Mesendoderm (in vitro differentiated cells): ENCODE measurements at regions not wholly inside any gene's neighbourhood (a gene's known extent, or its start where the extent isn't known, plus 50 kb on each side); places are given as distances from the start of the nearest gene placed in this dataset.

Experiments
- DNase-seq: peaks from one replicate; pipeline ENCODE4 v3.0.0; 2013
- H2AK5ac ChIP-seq: 2 replicates; pipeline ENCODE4 v1.6.1; 2013; ENCODE audit warnings: low read length, inconsistent platforms
- H2BK120ac ChIP-seq: 2 replicates; pipeline ENCODE4 v1.6.1; 2013; ENCODE audit warnings: low read depth, mild to moderate bottlenecking, low read length, moderate library complexity, mixed read lengths
- H2BK15ac ChIP-seq: replicated peaks from 2 replicates; pipeline ENCODE4 v1.6.1; 2013; ENCODE audit warnings: low read depth, mild to moderate bottlenecking, moderate library complexity
- H2BK5ac ChIP-seq: 2 replicates; pipeline ENCODE4 v1.6.1; 2013; ENCODE audit warnings: low read length, inconsistent platforms
- H3K18ac ChIP-seq: 2 replicates; pipeline ENCODE4 v1.6.1; 2013; ENCODE audit warnings: mild to moderate bottlenecking, low read length, mixed read lengths
- H3K23ac ChIP-seq: one replicate; pipeline ENCODE4 v1.6.1; 2013; ENCODE audit warnings: low read length
- H3K27ac ChIP-seq: 2 replicates; pipeline ENCODE4 v1.5.1; 2013; ENCODE audit warnings: low read depth, mild to moderate bottlenecking, inconsistent platforms, low read length, moderate library complexity
- H3K27me3 ChIP-seq: 2 replicates; pipeline ENCODE4 v1.6.1; 2013; ENCODE audit warnings: low read length, control low read depth, mild to moderate bottlenecking, inconsistent platforms; ENCODE audit not compliant: insufficient read depth, poor library complexity
- H3K36me3 ChIP-seq: 2 replicates; pipeline ENCODE4 v1.6.1; 2013; ENCODE audit warnings: low read length, inconsistent platforms; ENCODE audit not compliant: control insufficient read depth, insufficient read depth
- H3K4ac ChIP-seq: one replicate; pipeline ENCODE4 v1.6.1; 2013; ENCODE audit warnings: low read depth, mild to moderate bottlenecking, low read length, moderate library complexity
- H3K4me1 ChIP-seq: 2 replicates; pipeline ENCODE4 v1.6.1; 2013; ENCODE audit warnings: low read depth, low read length, inconsistent platforms; ENCODE audit not compliant: control insufficient read depth
- H3K4me2 ChIP-seq: 2 replicates; pipeline ENCODE4 v1.6.1; 2013; ENCODE audit warnings: low read length
- H3K4me3 ChIP-seq: 2 replicates; pipeline ENCODE4 v1.5.1; 2013; ENCODE audit warnings: mild to moderate bottlenecking, low read length
- H3K56ac ChIP-seq: one replicate; pipeline ENCODE4 v1.6.1; 2013; ENCODE audit warnings: low read length
- H3K79me1 ChIP-seq: 2 replicates; pipeline ENCODE4 v1.6.1; 2013; ENCODE audit warnings: low read length, inconsistent platforms
- H3K79me2 ChIP-seq: 2 replicates; pipeline ENCODE4 v1.6.1; 2013; ENCODE audit warnings: mild to moderate bottlenecking, low read length; ENCODE audit not compliant: control insufficient read depth, insufficient read depth
- H3K9ac ChIP-seq: 2 replicates; pipeline ENCODE4 v1.6.1; 2013; ENCODE audit warnings: low read length, inconsistent platforms
- H4K5ac ChIP-seq: one replicate; pipeline ENCODE4 v1.6.1; 2013; ENCODE audit warnings: low read length
- H4K8ac ChIP-seq: one replicate; pipeline ENCODE4 v1.6.1; 2013; ENCODE audit warnings: low read depth, mild to moderate bottlenecking, control low read depth, low read length, moderate library complexity
- WGBS: extraction: QIAGEN DNeasy Blood & Tissue Kit; methylation state at CpG from one replicate; pipeline ENCODE4 v1.1.7; 2013; ENCODE audit warnings: low lambda C conversion rate, missing lambda C conversion rate; ENCODE audit not compliant: insufficient coverage; ENCODE audit errors: extremely low coverage; 5-methylcytosine and 5-hydroxymethylcytosine counted together

- Histone ChIP-seq H3K4me3 (no peak overlapping the region), H3K79me2 (no peaks in the 10 kb centered on the region), H3K4ac (no peak overlapping the region), H2BK15ac (no peak overlapping the region), H3K4me2 (no peak overlapping the region), H3K56ac (peak overlapping the region; percentile 58), H3K4me1 (peaks cover 4% of the 10 kb centered on the region), H3K18ac (no peak overlapping the region), H2BK5ac (peak overlapping the region; percentile 19), H2BK120ac (no peak overlapping the region), H4K8ac (no peak overlapping the region), H3K23ac (no peak overlapping the region), H3K27me3 (no peaks in the 10 kb centered on the region), H3K27ac (no peak overlapping the region), H3K79me1 (no peaks in the 10 kb centered on the region), H3K36me3 (no peaks in the 10 kb centered on the region), H4K5ac (no peak overlapping the region), H2AK5ac (no peak overlapping the region), H3K9ac (no peak overlapping the region)
- WGBS: no CpG with 5 or more reads among the region's 5 CpGs
- DNase-seq: no peak
These were observed 72.0 kb upstream of the SMNDC1 start for GRCh38 chr10:110376767-110377160.

- H3K79me1 ChIP-seq: no peaks in the 10 kb centered on the region
- H2AK5ac ChIP-seq: no peak overlapping the region
- H3K4me2 ChIP-seq: no peak overlapping the region
- H3K9ac ChIP-seq: no peak overlapping the region
- no peaks in the 10 kb centered on the region for H3K79me2 ChIP-seq
- H3K4me1 ChIP-seq: peaks cover 4% of the 10 kb centered on the region
- H2BK120ac ChIP-seq: no peak overlapping the region
- H3K36me3 ChIP-seq: no peaks in the 10 kb centered on the region
- H3K27ac ChIP-seq: no peak overlapping the region
- no peak overlapping the region for H3K4me3 ChIP-seq
- no peak overlapping the region for H3K18ac ChIP-seq
- DNase-seq: no peak
- H3K56ac ChIP-seq: no peak overlapping the region
- H3K4ac ChIP-seq: no peak overlapping the region
- WGBS: no CpG with 5 or more reads among the region's 4 CpGs
- H3K27me3 ChIP-seq: no peaks in the 10 kb centered on the region
- H4K8ac ChIP-seq: no peak overlapping the region
- no peak overlapping the region for H4K5ac ChIP-seq
- no peak overlapping the region for H2BK15ac ChIP-seq
- no peak overlapping the region for H3K23ac ChIP-seq
- no peak overlapping the region for H2BK5ac ChIP-seq
These were observed 73.3 kb upstream of the SMNDC1 start for GRCh38 chr10:110378006-110378405.

GRCh38 chr10:110378533-110379108 is 73.9 kb upstream of the SMNDC1 start:
- no peaks in the 10 kb centered on the region for H3K79me2 ChIP-seq
- no peaks in the 10 kb centered on the region for H3K36me3 ChIP-seq
- peaks cover 4% of the 10 kb centered on the region for H3K4me1 ChIP-seq
- no peak overlapping the region for H3K23ac ChIP-seq
- no peak overlapping the region for H4K8ac ChIP-seq
- H3K56ac ChIP-seq: no peak overlapping the region
- H3K4me3 ChIP-seq: no peak overlapping the region
- H3K4me2 ChIP-seq: no peak overlapping the region
- no peaks in the 10 kb centered on the region for H3K27me3 ChIP-seq
- no peak overlapping the region for H3K4ac ChIP-seq
- no peak overlapping the region for H2BK15ac ChIP-seq
- no peaks in the 10 kb centered on the region for H3K79me1 ChIP-seq
- no CpG with 5 or more reads among the region's 6 CpGs for WGBS
- no peak overlapping the region for H3K9ac ChIP-seq
- H2BK5ac ChIP-seq: no peak overlapping the region
- no peak for DNase-seq
- H2AK5ac ChIP-seq: no peak overlapping the region
- H2BK120ac ChIP-seq: no peak overlapping the region
- no peak overlapping the region for H4K5ac ChIP-seq
- no peak overlapping the region for H3K18ac ChIP-seq
- H3K27ac ChIP-seq: no peak overlapping the region

- no peak overlapping the region for H3K9ac ChIP-seq
- no CpG with 5 or more reads among the region's 2 CpGs for WGBS
These were observed 75.1 kb upstream of the SMNDC1 start for GRCh38 chr10:110379831-110380230.

GRCh38 chr10:110380293-110380692 is 75.6 kb upstream of the SMNDC1 start:
- no peak overlapping the region for H4K8ac ChIP-seq
- H3K4me3 ChIP-seq: no peak overlapping the region
- no peak overlapping the region for H2AK5ac ChIP-seq
- no peak overlapping the region for H3K27ac ChIP-seq
- no peak for DNase-seq
- H3K56ac ChIP-seq: no peak overlapping the region
- H3K4ac ChIP-seq: no peak overlapping the region
- H4K5ac ChIP-seq: no peak overlapping the region
- H3K23ac ChIP-seq: no peak overlapping the region
- H3K27me3 ChIP-seq: no peaks in the 10 kb centered on the region
- no peak overlapping the region for H3K18ac ChIP-seq
- H3K4me2 ChIP-seq: no peak overlapping the region
- H3K9ac ChIP-seq: no peak overlapping the region
- no peak overlapping the region for H2BK120ac ChIP-seq
- H3K36me3 ChIP-seq: no peaks in the 10 kb centered on the region
- H3K79me1 ChIP-seq: no peaks in the 10 kb centered on the region
- no peak overlapping the region for H2BK5ac ChIP-seq
- H2BK15ac ChIP-seq: no peak overlapping the region
- peaks cover 4% of the 10 kb centered on the region for H3K4me1 ChIP-seq
- H3K79me2 ChIP-seq: no peaks in the 10 kb centered on the region

More at GRCh38 chr10:110379831-110380230, 75.1 kb upstream of the SMNDC1 start:
- H4K5ac ChIP-seq: no peak overlapping the region
- no peak overlapping the region for H2BK5ac ChIP-seq
- H2AK5ac ChIP-seq: no peak overlapping the region
- H3K36me3 ChIP-seq: no peaks in the 10 kb centered on the region
- H2BK15ac ChIP-seq: no peak overlapping the region
- H4K8ac ChIP-seq: no peak overlapping the region
- no peaks in the 10 kb centered on the region for H3K79me2 ChIP-seq
- no peak overlapping the region for H3K18ac ChIP-seq
- no peaks in the 10 kb centered on the region for H3K79me1 ChIP-seq
- H3K27me3 ChIP-seq: no peaks in the 10 kb centered on the region
- peaks cover 4% of the 10 kb centered on the region for H3K4me1 ChIP-seq
- H2BK120ac ChIP-seq: no peak overlapping the region
- no peak overlapping the region for H3K4me2 ChIP-seq
- H3K4ac ChIP-seq: no peak overlapping the region
- no peak for DNase-seq
- no peak overlapping the region for H3K56ac ChIP-seq
- H3K23ac ChIP-seq: no peak overlapping the region
- no peak overlapping the region for H3K27ac ChIP-seq
- no peak overlapping the region for H3K4me3 ChIP-seq

GRCh38 chr10:110382695-110383094 is 78.0 kb upstream of the SMNDC1 start:
- no peak overlapping the region for H4K8ac ChIP-seq
- no peaks in the 10 kb centered on the region for H3K27me3 ChIP-seq
- H3K27ac ChIP-seq: no peak overlapping the region
- no peak overlapping the region for H2BK5ac ChIP-seq
- no peak overlapping the region for H2BK15ac ChIP-seq
- no peak overlapping the region for H3K56ac ChIP-seq
- DNase-seq: no peak
- no peak overlapping the region for H3K9ac ChIP-seq
- H3K23ac ChIP-seq: no peak overlapping the region
- no peak overlapping the region for H4K5ac ChIP-seq
- no peak overlapping the region for H2AK5ac ChIP-seq
- H3K4ac ChIP-seq: no peak overlapping the region
- H3K18ac ChIP-seq: no peak overlapping the region
- H3K4me2 ChIP-seq: no peak overlapping the region
- no peaks in the 10 kb centered on the region for H3K79me1 ChIP-seq
- no peak overlapping the region for H3K4me3 ChIP-seq
- WGBS: no CpG with 5 or more reads among the region's 5 CpGs
- H3K4me1 ChIP-seq: no peaks in the 10 kb centered on the region
- no peaks in the 10 kb centered on the region for H3K36me3 ChIP-seq
- no peaks in the 10 kb centered on the region for H3K79me2 ChIP-seq
- H2BK120ac ChIP-seq: no peak overlapping the region
